ENCODE measurements at regions not wholly inside any gene's neighbourhood (a gene's known extent, or its start where the extent isn't known, plus 50 kb on each side); places are given as distances from the start of the nearest gene placed in this dataset.

- H3K9me3 ChIP-seq (ENCODE audit: low read depth, low read length), result no peaks in the 10 kb centered on the region
- H3K36me3 ChIP-seq (ENCODE audit: insufficient read depth, low read length), result no peaks in the 10 kb centered on the region
- no peak for TF ChIP-seq EZH2 (IDR thresholded peaks at IDR 0.05)
- no peak for TF ChIP-seq POLR2AphosphoS5 (IDR thresholded peaks at IDR 0.05; ENCODE audit: borderline replicate concordance, low read depth, low read length)
- no peak for TF ChIP-seq FOXP2 (optimal IDR thresholded peaks at IDR 0.05; ENCODE audit: control extremely low read depth, extremely low read length, insufficient read depth)
- no peak overlapping the region for H3K9ac ChIP-seq (ENCODE audit: insufficient read length)
- no peak overlapping the region for H3K27ac ChIP-seq
- no peak for DNase-seq (ENCODE audit: low read depth, low spot score)
- H3K4me3 ChIP-seq, result no peak overlapping the region
These were observed 162.4 kb upstream of the CST7 start for GRCh38 chr20:24786646-24787045.

- no peak overlapping the region for H3K27ac ChIP-seq
- no peaks in the 10 kb centered on the region for H3K36me3 ChIP-seq (ENCODE audit: insufficient read depth, low read length)
- H3K9me3 ChIP-seq (ENCODE audit: low read depth, low read length), result no peaks in the 10 kb centered on the region
- no peak overlapping the region for H3K9ac ChIP-seq (ENCODE audit: insufficient read length)
- no peak for DNase-seq (ENCODE audit: low read depth, low spot score)
- TF ChIP-seq EZH2 (IDR thresholded peaks at IDR 0.05) (no peak), FOXP2 (optimal IDR thresholded peaks at IDR 0.05; ENCODE audit: control extremely low read depth, extremely low read length, insufficient read depth) (no peak), POLR2AphosphoS5 (IDR thresholded peaks at IDR 0.05; ENCODE audit: borderline replicate concordance, low read depth, low read length) (no peak)
- H3K4me3 ChIP-seq, result no peak overlapping the region
These were observed 162.0 kb upstream of the CST7 start for GRCh38 chr20:24787071-24787470.

GRCh38 chr20:24787621-24788020 is 161.4 kb upstream of the CST7 start:
- DNase-seq (ENCODE audit: low read depth, low spot score), result no peak
- no peak for TF ChIP-seq FOXP2 (optimal IDR thresholded peaks at IDR 0.05; ENCODE audit: control extremely low read depth, extremely low read length, insufficient read depth)
- TF ChIP-seq POLR2AphosphoS5 (IDR thresholded peaks at IDR 0.05; ENCODE audit: borderline replicate concordance, low read depth, low read length), result no peak
- TF ChIP-seq EZH2 (IDR thresholded peaks at IDR 0.05), result no peak
- Histone ChIP-seq H3K9ac (ENCODE audit: insufficient read length) (no peak overlapping the region), H3K36me3 (ENCODE audit: insufficient read depth, low read length) (no peaks in the 10 kb centered on the region), H3K27ac (no peak overlapping the region), H3K9me3 (ENCODE audit: low read depth, low read length) (no peaks in the 10 kb centered on the region), H3K4me3 (no peak overlapping the region)

GRCh38 chr20:24789877-24790276 is 159.2 kb upstream of the CST7 start:
- H3K9ac ChIP-seq (ENCODE audit: insufficient read length), result no peak overlapping the region
- no peak overlapping the region for H3K4me3 ChIP-seq
- no peaks in the 10 kb centered on the region for H3K9me3 ChIP-seq (ENCODE audit: low read depth, low read length)
- no peak overlapping the region for H3K27ac ChIP-seq
- TF ChIP-seq POLR2AphosphoS5 (IDR thresholded peaks at IDR 0.05; ENCODE audit: borderline replicate concordance, low read depth, low read length) (no peak), EZH2 (IDR thresholded peaks at IDR 0.05) (no peak), FOXP2 (optimal IDR thresholded peaks at IDR 0.05; ENCODE audit: control extremely low read depth, extremely low read length, insufficient read depth) (no peak)
- no peaks in the 10 kb centered on the region for H3K36me3 ChIP-seq (ENCODE audit: insufficient read depth, low read length)
- no peak for DNase-seq (ENCODE audit: low read depth, low spot score)

GRCh38 chr20:24790746-24791283 is 158.3 kb upstream of the CST7 start:
- Histone ChIP-seq H3K9me3 (ENCODE audit: low read depth, low read length) (no peaks in the 10 kb centered on the region), H3K36me3 (ENCODE audit: insufficient read depth, low read length) (no peaks in the 10 kb centered on the region), H3K27ac (no peak overlapping the region), H3K4me3 (no peak overlapping the region), H3K9ac (ENCODE audit: insufficient read length) (no peak overlapping the region)
- TF ChIP-seq EZH2 (IDR thresholded peaks at IDR 0.05) (no peak), POLR2AphosphoS5 (IDR thresholded peaks at IDR 0.05; ENCODE audit: borderline replicate concordance, low read depth, low read length) (no peak), FOXP2 (optimal IDR thresholded peaks at IDR 0.05; ENCODE audit: control extremely low read depth, extremely low read length, insufficient read depth) (no peak)
- no peak for DNase-seq (ENCODE audit: low read depth, low spot score)

- no peak overlapping the region for H3K4me3 ChIP-seq
- no peaks in the 10 kb centered on the region for H3K36me3 ChIP-seq (ENCODE audit: insufficient read depth, low read length)
- H3K9me3 ChIP-seq (ENCODE audit: low read depth, low read length), result no peaks in the 10 kb centered on the region
- H3K27ac ChIP-seq, result no peak overlapping the region
- H3K9ac ChIP-seq (ENCODE audit: insufficient read length), result no peak overlapping the region
- DNase-seq (ENCODE audit: low read depth, low spot score), result no peak
- TF ChIP-seq POLR2AphosphoS5 (IDR thresholded peaks at IDR 0.05; ENCODE audit: borderline replicate concordance, low read depth, low read length) (no peak), FOXP2 (optimal IDR thresholded peaks at IDR 0.05; ENCODE audit: control extremely low read depth, extremely low read length, insufficient read depth) (no peak), EZH2 (IDR thresholded peaks at IDR 0.05) (no peak)
These were observed 157.1 kb upstream of the CST7 start for GRCh38 chr20:24791953-24792352.

- DNase-seq (ENCODE audit: low read depth, low spot score), result no peak
- no peak overlapping the region for H3K27ac ChIP-seq
- no peaks in the 10 kb centered on the region for H3K36me3 ChIP-seq (ENCODE audit: insufficient read depth, low read length)
- H3K9ac ChIP-seq (ENCODE audit: insufficient read length), result no peak overlapping the region
- no peak overlapping the region for H3K4me3 ChIP-seq
- H3K9me3 ChIP-seq (ENCODE audit: low read depth, low read length), result no peaks in the 10 kb centered on the region
- TF ChIP-seq EZH2 (IDR thresholded peaks at IDR 0.05) (no peak), POLR2AphosphoS5 (IDR thresholded peaks at IDR 0.05; ENCODE audit: borderline replicate concordance, low read depth, low read length) (no peak), FOXP2 (optimal IDR thresholded peaks at IDR 0.05; ENCODE audit: control extremely low read depth, extremely low read length, insufficient read depth) (no peak)
These were observed 156.2 kb upstream of the CST7 start for GRCh38 chr20:24792641-24793495.

GRCh38 chr20:24795436-24795835 is 153.6 kb upstream of the CST7 start:
- Histone ChIP-seq H3K9ac (ENCODE audit: insufficient read length) (no peak overlapping the region), H3K36me3 (ENCODE audit: insufficient read depth, low read length) (no peaks in the 10 kb centered on the region), H3K4me3 (no peak overlapping the region), H3K9me3 (ENCODE audit: low read depth, low read length) (no peaks in the 10 kb centered on the region), H3K27ac (no peak overlapping the region)
- DNase-seq (ENCODE audit: low read depth, low spot score), result no peak
- no peak for TF ChIP-seq POLR2AphosphoS5 (IDR thresholded peaks at IDR 0.05; ENCODE audit: borderline replicate concordance, low read depth, low read length)
- TF ChIP-seq FOXP2 (optimal IDR thresholded peaks at IDR 0.05; ENCODE audit: control extremely low read depth, extremely low read length, insufficient read depth), result no peak
- TF ChIP-seq EZH2 (IDR thresholded peaks at IDR 0.05), result no peak

All from SK-N-MC (cell line).